ENCODE measurements at regions not wholly inside any gene's neighbourhood (a gene's known extent, or its start where the extent isn't known, plus 50 kb on each side); places are given as distances from the start of the nearest gene placed in this dataset.
"Not testable (repeated sequence)": the region's sequence is repeated elsewhere in the genome, so short reads cannot be mapped to it uniquely, and the experiment has no call there.

DNA sequence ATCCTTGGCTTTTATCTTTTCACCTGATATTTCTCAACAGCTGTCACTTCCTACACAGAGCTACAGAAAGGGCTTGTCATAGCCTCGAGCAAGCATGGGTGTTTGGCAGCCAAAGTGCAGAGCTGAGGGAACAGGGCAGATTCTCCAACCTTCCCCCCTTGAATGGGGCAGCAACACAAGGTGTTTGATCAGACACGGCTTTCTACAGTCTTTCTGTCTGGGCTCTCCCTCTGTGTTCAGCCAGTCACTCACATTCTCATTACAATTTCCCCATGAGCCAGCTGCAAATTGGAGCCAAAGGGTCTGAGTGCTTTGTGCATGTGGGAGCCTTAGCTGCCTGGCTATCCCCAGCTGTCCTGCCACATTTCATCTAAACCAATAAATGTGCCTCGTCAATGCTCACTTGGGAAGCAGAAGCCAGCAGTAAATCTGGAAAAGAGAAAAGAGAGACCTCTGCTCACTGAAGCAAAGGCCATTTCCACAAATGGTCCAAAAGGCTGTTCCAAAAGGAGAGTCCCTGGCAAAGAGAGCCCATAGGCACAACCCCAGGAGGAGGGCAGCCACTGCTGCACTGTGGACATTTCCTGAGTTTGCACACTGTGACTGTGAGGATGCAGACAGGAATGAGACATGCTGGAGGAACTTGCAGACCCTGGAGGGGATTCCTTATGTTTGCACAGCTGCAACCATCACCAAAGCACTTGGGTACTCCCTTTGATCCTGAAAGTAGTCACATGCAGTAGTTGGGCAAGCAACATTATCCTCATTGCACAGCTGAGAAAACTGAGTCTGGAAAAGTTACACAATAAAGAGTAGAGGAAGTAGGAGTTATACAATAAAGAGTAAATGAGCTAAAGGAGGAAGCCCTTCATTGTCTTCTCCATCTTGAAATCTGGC, 186.8 kb downstream of the FAM181B start:
- no peak for DNase-seq (ENCODE audit: missing footprints)
- intact Hi-C loops (cut with DNase I), result no loop called here
- no peak for ATAC-seq

DNA sequence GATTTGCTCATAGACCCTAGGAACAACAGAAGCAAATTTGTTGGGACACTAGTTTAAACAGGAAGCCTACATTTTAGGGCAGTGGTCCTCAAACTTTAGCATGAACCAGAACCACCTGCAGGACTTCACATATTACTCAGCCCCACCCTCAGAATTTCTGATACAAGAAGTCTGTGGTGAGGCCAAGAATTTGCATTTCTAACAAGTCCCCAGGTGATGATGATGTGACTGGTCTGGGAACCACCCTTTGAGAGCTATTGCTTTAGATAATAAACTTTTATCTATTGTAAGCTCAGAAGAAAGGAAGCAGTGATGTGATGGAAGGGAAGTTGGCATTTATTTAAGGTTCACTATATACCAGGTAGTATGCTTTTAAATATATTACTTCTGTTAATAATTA, 194.0 kb downstream of the FAM181B start:
- ATAC-seq (no peak), DNase-seq (ENCODE audit: missing footprints) (no peak)
- intact Hi-C loops (cut with DNase I), result no loop called here

DNA sequence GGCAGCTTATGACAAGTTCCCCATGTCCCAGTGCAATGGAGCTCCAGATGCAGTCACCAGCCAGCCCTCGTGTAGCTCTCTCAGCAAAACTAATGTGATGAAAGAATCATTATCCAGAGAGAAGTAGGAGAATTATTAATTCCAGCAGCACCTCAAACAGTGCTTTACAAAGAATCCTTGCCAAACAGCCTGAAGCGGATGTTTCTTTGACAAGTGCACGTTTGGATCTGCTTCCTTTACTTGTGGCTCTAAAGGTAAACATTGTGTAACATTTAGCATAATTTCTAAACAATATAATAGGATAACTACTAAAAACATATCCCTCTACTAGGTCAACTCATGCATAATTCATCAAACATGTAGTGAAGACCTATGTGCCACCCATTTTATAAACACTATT, 197.0 kb downstream of the FAM181B start:
- no peak for ATAC-seq

DNA sequence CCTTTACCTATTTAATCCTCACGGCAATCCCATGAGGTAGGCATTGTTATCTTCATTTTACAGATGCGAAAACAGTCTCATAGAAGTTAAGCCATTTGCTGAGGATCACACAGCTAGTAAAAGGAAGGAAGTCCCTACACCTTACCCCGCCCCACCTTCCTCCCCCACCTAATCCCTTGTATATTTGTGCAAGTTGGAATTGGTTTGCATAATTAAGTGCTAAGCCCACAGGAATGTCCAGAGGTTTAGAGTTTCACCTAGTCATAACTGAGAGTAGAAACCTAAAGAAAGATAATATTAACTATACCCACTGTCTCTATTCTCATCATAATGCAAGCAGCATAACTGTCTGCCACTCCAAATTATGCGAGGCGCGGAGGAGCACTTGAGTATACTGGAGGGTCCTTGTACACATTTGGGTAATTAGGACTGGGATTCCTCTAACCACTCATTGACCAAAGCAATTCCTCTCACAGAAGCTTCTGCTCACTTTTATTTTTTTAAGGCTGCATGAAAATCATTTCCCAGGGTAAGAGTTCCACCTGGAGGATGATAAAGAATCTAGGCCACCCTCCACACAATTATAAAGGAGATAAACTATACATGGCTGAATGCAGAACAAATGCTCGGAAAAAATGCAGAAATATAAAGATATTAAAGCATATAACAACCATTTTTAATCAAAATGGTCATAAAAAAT, 199.9 kb downstream of the FAM181B start:
- no peak for ATAC-seq

More for the DNA sequence above, 197.0 kb downstream of the FAM181B start:
- intact Hi-C loops (cut with DNase I), result no loop called here
- DNase-seq (ENCODE audit: missing footprints), result no peak

DNA sequence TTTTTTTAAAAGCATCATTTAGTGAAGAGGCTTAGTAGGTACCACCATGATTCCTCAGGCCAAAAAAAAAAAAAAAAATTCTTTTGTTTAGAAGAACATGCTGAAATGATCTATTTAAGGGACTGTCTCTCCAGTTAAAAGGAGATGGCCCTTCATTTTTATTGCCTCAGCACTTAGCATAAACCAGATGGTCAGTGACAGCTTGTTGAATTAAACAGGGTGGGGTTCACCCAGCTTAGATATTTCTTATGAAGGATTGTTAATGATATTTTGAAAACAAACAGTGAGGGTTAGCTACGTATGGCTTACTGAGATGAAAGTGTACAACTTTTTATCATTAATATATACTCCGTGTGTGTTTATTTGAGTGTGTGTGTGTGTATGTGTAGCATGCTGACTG, 203.7 kb downstream of the FAM181B start:
- no peak for DNase-seq (ENCODE audit: missing footprints)
- ATAC-seq, result no peak
- intact Hi-C loops (cut with DNase I), result no loop called here

More for the DNA sequence above, 199.9 kb downstream of the FAM181B start:
- intact Hi-C loops (cut with DNase I), result no loop called here
- no peak for DNase-seq (ENCODE audit: missing footprints)

DNA sequence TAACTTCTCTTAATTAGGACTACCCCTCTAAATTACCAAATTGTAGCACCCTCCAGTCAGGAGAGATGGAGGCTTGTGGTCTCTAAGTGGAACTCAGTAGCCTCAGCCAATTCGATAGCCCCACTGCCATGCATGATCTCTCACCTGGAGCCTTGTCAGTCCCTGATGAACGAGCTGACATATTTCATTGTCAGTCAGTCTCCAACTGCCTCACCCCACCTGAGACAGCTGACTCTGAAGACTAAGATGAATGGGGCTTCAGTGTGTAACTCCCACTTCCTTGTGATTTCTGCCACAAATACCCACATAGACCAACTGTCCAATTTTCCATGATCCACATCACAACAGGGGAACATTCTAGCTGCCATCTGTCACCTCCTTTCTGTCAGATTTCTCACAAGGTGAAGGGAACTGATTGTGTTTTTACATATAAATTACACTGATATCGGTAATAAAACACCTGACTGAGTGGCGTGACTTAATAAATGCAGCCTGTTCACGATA, 206.5 kb downstream of the FAM181B start:
- intact Hi-C loops (cut with DNase I), result no loop called here
- no peak for ATAC-seq

DNA sequence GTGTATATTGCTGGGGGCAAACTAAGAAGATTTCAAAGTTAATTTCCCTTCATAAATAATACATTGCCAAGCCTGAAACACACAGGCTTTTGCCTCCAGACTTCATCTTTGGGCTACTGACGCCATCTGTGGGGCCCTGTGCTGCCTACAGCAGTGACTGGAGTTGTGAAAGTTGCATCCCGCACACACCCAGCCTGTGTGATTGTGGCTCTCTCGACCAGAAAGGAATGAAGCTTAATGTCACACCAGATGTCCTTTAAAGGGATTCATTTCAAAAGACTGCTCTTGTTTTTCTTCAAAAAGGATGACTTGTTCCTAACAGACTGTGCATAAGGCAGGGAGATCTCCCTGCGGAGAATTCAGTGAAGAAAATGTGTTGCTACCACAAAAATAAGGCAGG, 210.5 kb downstream of the FAM181B start:
- DNase-seq (ENCODE audit: missing footprints), result no peak
- intact Hi-C loops (cut with DNase I), result no loop called here
- no peak for ATAC-seq

More for the DNA sequence above, 206.5 kb downstream of the FAM181B start:
- DNase-seq (ENCODE audit: missing footprints), result no peak

DNA sequence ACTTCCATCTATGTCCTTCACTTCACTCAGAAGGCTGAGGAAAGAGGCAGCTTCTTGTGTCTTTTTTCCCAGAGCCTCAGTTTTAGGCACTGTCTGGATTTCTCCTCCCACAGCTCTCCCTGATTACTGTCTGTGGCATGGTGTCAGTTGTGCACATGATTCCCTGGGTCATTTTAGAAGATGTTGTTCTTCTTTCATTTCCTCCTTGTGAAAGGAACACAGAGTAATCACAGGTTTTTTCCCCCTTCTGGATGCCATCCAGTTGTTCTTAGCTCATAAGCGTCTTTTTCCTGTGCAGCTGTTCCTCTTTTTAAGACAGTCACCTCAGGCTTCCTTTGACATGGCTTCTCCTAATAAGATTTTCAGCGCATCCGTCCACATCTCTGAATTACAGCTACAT, 212.2 kb downstream of the FAM181B start:
- DNase-seq (ENCODE audit: missing footprints) (no peak), ATAC-seq (peak; percentile 52)
- intact Hi-C loops (cut with DNase I), result no loop called here

DNA sequence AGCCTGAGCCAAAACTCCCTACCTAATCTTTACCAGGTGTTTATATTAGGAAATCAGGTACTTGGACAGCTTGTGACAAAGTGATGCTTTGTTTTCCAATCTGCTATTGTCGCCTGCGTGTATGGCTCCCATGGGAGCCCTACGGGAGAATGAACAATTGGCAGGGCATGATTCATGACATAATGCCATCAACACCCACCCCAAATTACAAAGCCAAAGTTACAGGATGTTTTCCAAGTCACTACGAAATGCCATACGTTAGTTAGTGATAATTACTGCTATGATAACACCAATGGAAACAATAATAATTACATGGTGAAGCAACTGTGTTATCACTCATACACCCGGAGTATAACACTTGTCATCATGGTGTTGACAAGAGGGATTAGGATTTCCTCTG, 226.4 kb downstream of the FAM181B start:
- ATAC-seq (no peak), DNase-seq (ENCODE audit: missing footprints) (no peak)
- intact Hi-C loops (cut with DNase I), result no loop called here

DNA sequence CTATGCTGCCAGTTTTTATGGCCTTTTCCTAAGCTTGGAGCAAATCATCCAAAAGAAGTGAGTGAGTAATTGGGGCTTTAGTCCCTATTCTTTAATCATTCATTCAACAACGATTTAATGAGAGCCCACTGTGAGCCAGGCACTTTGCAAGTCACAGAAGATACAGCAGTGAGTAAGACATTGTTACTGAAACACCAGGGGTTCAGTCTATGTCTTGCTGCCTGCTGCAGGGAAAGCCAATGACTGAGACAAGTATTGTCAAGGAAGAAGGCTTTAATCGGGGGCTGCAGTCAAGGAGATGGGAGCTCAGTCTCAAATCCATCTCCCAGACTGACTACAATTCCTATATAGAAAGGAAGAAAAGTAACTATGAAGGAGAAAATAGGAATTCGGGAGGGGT, 228.3 kb downstream of the FAM181B start:
- intact Hi-C loops (cut with DNase I), result no loop called here
- DNase-seq (ENCODE audit: missing footprints), result no peak
- no peak for ATAC-seq

DNA sequence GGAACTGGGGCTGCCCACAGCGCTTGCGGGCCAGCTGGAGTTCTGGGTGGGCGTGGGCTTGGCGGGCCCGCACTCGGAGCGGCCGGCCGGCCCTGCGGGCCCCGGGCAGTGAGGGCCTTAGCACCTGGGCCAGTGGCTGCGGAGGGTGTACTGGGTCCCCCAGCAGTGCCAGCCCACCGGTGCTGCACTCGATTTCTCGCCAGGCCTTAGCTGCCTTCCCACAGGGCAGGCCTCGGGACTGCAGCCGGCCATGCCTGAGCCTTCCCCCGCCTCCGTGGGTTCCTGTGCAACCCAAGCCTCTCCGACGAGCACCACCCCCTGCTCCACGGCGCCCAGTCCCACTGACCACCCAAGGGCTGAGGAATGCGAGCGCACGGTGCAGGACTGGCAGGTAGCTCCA, 232.5 kb downstream of the FAM181B start:
- ATAC-seq; intact Hi-C loops (cut with DNase I): not testable (repeated sequence)
- DNase-seq (ENCODE audit: missing footprints), result peak; percentile 45

DNA sequence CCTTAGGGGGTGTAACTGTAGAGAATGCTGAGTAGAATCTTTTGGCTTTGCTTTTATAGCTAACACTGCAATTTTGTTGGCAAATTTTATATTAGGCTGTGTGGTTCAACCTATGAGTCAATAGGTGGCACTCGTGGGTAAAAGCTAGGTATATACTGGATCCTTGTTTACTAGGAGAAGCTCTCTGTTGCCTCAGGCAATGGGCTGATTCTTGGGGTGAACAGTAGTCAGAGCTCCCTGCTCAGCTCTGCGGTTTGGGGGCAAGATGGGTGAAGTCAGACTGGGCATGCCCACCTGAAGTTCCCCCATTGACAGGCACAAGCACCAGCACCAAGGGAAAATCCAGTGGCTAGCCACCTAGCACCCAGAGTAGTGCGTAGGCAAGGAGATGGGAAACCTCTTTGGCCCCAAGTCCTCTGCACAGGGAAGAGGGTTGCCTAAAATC, 238.7 kb downstream of the FAM181B start:
- intact Hi-C loops (cut with DNase I), result no loop called here
- ATAC-seq (no peak), DNase-seq (ENCODE audit: missing footprints) (no peak)

DNA sequence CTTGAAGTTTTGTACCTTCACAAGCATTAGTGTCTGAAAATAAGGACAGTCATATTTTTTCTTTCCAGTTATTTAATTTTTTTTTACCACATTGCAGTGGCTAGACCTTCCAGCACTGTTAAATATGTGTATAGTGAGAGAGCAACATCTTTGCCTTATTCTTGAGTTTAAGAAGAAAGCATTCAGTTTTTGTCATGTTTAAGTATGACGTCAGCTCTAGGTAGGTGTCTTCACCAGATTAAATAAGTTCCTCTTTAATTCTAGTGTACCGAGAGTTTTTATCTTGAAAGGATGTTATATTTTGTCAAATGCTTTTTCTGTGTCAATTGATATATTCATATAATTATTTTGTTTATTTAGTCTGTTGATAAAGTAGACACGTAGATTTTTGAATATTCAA, 258.8 kb downstream of the FAM181B start:
- DNase-seq (ENCODE audit: missing footprints), result no peak
- intact Hi-C loops (cut with DNase I), result no loop called here
- ATAC-seq, result no peak

DNA sequence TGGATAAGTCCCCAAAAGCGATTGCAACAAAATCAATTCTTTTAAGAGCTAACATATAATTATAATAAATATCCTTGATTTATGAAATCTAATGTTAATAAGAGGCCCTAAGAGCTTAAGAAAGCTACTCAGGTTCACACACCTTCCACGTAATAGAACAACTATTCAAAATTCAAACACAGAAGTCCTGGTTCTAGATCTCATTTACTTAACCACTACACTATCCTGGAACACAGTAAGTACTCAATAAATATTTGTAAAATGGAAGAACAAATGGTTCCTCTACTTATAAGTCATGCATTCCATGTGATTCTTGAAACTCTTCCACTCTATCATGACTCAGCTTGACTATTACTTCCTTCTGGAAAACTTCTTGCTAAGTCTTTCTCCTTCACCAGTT, 268.2 kb downstream of the FAM181B start:
- intact Hi-C loops (cut with DNase I), result no loop called here
- no peak for DNase-seq (ENCODE audit: missing footprints)
- ATAC-seq, result no peak

DNA sequence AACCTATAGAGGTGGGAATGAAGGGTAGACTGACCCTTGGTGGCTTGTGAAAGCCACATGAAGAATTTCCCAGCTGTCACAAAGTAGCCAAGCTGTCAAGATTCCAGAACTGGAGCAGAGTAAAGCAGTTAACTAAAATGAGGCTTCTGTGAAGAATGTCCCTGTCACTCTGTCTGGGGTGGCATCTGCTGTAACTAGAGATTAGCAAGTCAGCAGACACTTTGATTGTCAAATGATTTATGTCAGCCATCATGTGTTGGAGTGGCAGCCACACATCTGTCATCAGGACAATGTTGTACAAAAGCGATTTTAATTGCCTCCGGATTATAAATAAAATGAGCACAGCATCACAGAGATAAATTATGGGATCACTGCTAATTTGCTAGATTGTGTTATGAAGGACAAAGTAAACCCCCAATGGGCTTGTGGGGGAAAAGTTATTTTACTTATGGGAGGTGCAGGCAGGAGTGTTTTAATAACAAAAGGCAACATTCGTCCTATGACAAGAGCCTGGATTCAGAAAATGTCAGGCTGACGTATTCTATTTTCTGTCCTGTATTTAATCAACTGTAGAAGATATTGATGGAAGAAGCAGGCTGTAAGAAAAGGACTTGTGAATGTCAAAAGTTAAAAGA, 270.9 kb downstream of the FAM181B start:
- DNase-seq (ENCODE audit: missing footprints) (no peak), ATAC-seq (no peak)
- intact Hi-C loops (cut with DNase I), result no loop called here

DNA sequence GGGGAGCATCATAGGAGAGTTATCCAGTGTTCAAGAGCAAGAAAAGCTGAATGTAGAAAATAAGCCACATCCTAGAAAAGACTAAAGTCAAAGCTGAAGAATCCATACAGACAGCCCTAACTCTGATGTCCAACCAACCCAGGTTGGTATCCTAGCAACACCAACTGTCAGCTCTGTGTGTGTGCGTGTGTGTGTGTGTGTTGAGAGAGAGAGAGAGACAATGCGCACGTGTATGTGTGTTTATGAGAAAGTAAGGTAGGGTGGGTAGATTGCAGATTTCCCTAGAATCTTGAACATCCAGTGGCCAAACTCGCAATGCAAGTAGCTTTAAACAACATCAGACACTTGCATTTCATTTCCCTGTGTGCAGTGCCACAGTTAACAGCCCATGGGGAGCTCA, 274.9 kb downstream of the FAM181B start:
- ATAC-seq (no peak), DNase-seq (ENCODE audit: missing footprints) (no peak)
- intact Hi-C loops (cut with DNase I), result no loop called here

DNA sequence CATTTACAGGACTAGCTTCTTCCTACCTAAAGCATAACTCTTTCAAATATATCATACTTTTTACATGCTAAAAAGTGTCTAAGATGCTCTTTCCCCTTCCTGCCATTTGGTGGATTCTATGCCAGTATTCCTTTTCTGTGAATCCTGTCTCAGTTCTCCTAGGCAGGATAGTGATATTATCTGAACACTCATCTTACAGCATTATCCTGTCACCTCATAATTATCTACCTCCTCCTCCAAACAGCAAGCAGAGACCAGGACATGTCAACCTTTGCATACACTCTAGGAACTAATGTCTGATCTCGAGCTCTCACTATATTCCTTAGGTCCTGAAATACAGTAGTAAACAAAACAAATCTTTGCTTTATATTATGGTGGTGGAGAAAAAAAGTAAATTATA, 275.5 kb downstream of the FAM181B start:
- intact Hi-C loops (cut with DNase I), result no loop called here

DNA sequence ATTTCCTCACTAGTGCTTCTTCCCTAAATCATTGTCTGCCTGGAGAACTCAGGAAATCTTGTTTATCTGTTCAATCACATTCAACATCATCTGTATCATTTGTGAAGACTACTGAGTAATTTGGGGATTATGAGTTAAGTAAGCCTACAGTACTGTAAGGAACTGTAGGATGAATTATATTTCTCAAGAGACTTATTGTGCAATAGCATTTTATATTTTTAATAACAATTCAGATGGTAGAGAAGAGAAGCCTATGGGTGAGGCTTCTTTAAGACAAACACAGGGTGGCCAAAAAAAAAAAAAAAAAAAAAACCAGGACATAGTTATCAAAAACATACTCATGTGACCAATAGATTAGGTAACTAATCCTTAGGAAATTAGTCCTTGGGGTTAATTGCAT, 282.7 kb downstream of the FAM181B start:
- ATAC-seq (no peak), DNase-seq (ENCODE audit: missing footprints) (no peak)
- intact Hi-C loops (cut with DNase I), result no loop called here

More for the DNA sequence above, 275.5 kb downstream of the FAM181B start:
- DNase-seq (ENCODE audit: missing footprints), result no peak
- no peak for ATAC-seq

DNA sequence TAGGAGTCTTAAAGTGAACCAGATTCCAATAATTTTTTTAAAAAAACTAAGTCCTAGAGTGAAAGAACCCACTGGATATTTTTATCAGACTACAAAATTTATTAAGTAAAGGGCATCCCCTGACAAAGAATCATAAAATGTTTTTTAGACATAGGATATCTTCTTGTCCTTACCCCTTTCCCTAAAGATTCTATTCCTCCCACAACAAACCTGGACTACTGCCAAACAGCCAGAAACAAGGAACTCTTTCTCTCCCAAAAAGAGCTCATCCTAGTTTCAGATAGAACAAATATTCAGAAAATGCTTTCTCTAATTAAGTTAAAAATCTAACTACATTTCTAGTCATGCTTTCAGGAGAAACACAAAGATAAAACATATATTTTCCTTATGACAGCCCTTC, 327.1 kb downstream of the FAM181B start:
- ATAC-seq (no peak), DNase-seq (ENCODE audit: missing footprints) (no peak)
- intact Hi-C loops (cut with DNase I), result no loop called here

DNA sequence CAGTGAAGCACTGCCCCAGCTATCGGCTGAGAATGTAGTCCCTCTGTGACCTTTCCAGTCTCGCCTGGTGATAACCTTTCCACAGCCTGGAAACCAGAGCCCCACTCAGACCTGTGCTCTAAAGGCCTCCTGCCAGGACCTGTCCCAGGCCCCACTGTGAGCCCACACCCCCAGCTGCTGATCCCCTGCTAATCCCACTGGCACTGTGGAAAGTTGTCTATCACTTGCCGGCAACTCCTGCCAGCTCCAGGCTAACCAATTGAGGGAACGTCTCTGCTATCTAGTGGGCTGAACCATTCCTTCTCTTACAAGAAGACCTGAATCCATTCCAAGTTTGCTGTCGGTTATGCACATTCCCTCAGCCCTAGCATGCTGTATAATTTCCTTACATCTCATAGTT, 328.2 kb downstream of the FAM181B start:
- ATAC-seq (no peak), DNase-seq (ENCODE audit: missing footprints) (no peak)
- intact Hi-C loops (cut with DNase I), result no loop called here
